22Rv1 (cell line): ENCODE measurements at regions not wholly inside any gene's neighbourhood (a gene's known extent, or its start where the extent isn't known, plus 50 kb on each side); places are given as distances from the start of the nearest gene placed in this dataset.

Source experiments
- H3K27ac ChIP-seq: fragments of 450-650 bp; 2 replicates; pipeline ENCODE4 v1.5.1; 2017
- ZFX ChIP-seq: fragments of 450-650 bp; IDR thresholded peaks from 2 replicates; pipeline ENCODE4 v1.6.1; 2017; ENCODE audit warnings: antibody characterized with exemption, borderline replicate concordance
- TF ChIP-seq, protein P1 (sequence below): fragments of 450-650 bp; IDR thresholded peaks from 2 replicates; pipeline ENCODE4 v1.5.1; 2017; ENCODE audit warnings: mild to moderate bottlenecking

DNA sequence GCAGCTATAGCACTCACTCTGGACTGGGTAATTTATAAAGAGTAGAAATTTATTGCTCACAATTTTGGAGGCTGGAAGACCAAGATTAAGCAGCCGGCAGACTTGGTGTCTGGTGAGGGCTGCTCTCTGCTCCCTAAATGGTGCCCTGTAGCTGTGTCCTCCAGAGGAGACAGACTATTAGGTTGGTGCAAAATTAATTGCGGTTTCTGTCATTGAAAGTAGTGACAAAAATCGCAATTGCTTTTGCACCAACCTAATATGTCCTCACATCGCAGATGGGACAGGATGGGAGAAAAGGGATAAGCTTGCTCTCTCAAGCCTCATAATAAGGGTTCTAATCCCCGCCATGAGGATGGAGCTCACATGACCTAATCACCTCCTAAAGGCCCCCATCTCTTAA is 258.1 kb upstream of the VCX3A start:
- no peak for TF ChIP-seq ZFX
- TF ChIP-seq, protein P1, sequence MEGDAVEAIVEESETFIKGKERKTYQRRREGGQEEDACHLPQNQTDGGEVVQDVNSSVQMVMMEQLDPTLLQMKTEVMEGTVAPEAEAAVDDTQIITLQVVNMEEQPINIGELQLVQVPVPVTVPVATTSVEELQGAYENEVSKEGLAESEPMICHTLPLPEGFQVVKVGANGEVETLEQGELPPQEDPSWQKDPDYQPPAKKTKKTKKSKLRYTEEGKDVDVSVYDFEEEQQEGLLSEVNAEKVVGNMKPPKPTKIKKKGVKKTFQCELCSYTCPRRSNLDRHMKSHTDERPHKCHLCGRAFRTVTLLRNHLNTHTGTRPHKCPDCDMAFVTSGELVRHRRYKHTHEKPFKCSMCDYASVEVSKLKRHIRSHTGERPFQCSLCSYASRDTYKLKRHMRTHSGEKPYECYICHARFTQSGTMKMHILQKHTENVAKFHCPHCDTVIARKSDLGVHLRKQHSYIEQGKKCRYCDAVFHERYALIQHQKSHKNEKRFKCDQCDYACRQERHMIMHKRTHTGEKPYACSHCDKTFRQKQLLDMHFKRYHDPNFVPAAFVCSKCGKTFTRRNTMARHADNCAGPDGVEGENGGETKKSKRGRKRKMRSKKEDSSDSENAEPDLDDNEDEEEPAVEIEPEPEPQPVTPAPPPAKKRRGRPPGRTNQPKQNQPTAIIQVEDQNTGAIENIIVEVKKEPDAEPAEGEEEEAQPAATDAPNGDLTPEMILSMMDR: no peak
- no peak overlapping the region for H3K27ac ChIP-seq

GRCh38 chrX:6783912-6784311 is 249.0 kb upstream of the VCX3A start:
- TF ChIP-seq ZFX: no peak
- TF ChIP-seq, protein P1: no peak
- no peak overlapping the region for H3K27ac ChIP-seq

- TF ChIP-seq ZFX: no peak
- TF ChIP-seq, protein P1: no peak
- H3K27ac ChIP-seq: no peak overlapping the region
Measured at GRCh38 chrX:6782831-6783230, 247.9 kb upstream of the VCX3A start.

- TF ChIP-seq, protein P1: no peak
- no peak for TF ChIP-seq ZFX
- no peak overlapping the region for H3K27ac ChIP-seq
Measured at GRCh38 chrX:6778544-6779503, 243.9 kb upstream of the VCX3A start.

- TF ChIP-seq ZFX: no peak
- TF ChIP-seq, protein P1: no peak
- no peak overlapping the region for H3K27ac ChIP-seq
Measured at GRCh38 chrX:6777238-6778002, 242.5 kb upstream of the VCX3A start.

GRCh38 chrX:6770936-6771335 is 236.0 kb upstream of the VCX3A start:
- no peak for TF ChIP-seq ZFX
- TF ChIP-seq, protein P1: no peak
- H3K27ac ChIP-seq: no peak overlapping the region
